ENCODE measurements at regions not wholly inside any gene's neighbourhood (a gene's known extent, or its start where the extent isn't known, plus 50 kb on each side); places are given as distances from the start of the nearest gene placed in this dataset.
A peak's percentile ranks its signal among the peaks of the same experiment; 100 is the strongest.
"Not testable (repeated sequence)": the region's sequence is repeated elsewhere in the genome, so short reads cannot be mapped to it uniquely, and the experiment has no call there.

DNA sequence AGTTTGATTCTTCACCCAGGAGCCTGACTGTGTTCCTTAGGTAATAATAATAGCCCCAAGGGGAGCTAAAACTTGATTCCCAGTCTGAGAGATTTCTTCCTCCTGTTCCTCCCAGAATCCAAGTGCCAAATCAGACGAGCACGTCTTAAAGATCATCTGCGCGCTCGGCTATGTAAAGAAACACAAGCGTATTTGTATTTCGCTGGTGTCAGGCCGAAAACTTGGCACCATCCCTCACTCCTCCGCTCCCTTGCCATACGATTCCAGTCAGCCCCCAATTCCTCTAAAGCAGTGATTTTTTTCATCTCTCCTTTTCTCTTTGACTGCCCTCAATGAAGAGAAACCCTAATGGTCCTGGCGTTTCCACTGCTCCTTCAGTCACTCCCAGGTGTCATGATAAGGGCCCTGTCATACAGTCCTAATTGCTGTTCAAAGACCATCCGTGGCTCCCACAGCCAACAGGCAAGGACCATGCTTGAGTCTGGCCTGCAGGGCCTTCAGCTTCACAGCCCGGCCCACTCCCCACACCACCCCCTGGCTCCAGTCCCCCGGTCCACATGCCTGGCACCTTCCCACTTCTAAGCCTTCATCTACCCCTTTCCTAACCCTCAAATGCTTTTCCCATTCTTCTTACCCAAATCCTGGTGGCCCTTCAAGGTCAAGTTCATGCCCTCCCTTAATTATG is 130.8 kb upstream of the ID2 start:
- no peak for ATAC-seq

DNA sequence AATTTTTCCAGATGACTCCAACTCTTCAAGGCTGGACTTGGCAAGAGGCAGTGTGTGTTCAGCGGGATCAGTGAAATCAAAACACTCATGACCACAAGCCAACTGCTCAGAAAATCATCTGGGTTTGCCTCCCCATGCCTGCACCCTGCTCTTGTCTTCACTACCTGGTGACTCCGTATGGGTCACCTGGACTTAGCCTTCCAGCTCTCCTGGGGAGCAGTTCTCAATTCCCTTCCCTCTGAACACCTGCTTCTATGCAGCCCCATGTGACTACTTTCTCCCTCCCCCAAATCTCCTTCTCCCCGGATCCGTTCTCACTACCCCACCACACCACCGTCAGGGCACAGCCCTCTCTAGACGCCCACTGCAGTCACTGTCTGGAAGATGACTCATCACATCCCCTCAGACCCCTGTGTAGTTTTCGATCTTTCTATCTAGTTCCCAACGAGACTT is 130.2 kb upstream of the ID2 start:
- peak; percentile 41 to 49 for ATAC-seq

DNA sequence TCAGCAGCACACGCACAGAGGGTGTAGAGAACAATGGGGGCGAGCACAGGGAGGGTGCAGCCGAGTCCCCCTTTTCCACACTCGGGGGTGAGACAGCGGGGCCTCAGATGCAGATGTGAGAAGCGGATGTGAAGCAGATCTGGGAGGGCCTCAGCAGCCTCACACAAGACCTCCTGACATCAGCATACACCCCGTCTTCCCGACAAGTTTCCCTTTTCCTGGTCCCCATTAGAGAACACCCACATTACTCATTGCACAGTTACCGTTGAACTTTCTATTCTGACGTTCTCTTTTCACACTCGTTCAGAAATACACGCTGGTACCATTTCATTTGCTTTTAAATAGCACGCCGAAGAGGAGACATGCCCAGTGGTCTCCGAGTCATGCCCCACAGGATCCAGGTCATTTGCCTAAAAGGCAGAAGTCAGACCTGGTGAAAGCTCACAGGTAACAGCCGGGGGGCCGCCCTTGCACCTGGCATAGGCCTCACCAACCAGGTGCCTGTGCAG is 129.5 kb upstream of the ID2 start:
- no peak for ATAC-seq

DNA sequence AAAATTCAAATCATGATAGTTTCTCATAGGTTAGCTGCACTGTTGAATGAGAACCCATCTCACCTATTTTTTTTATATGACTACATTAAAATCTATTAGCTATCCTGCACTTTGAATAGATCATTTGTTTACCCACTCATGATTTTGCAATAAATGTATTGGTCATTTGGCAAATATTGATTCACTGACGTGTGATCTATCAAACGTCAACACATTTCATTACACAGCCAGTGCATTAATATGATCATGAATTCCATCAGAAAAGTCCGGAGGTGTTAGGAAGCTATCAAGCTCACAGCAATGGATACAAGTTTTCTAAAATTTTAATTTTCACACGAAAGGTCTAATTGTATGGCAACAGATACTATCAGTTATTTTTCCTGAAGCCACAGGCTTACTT is 128.2 kb upstream of the ID2 start:
- ATAC-seq, result no peak

DNA sequence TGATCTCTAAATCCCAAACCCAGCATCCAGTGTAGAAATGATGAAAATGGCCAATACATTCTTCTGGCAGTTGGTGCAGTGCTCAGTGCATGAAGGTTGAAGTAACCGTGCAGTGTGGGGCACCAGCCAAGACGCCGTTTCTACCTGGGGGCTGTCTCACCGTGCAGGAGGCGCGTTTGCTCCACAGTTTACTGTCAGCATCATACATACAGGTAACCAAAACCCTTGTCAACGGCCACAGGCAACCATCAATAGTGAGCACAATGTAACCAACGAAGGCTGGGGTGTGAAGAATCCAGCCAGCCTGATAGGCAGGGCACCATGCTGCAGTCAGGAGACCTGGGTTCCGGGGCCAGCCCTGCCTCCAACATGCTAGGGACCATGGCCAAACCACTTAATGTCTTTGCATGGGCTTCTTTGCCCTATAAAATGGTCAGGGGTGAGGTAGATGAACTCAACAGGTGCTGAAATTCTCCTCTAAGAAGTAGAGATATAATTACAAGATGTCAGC is 127.5 kb upstream of the ID2 start:
- no peak for ATAC-seq

DNA sequence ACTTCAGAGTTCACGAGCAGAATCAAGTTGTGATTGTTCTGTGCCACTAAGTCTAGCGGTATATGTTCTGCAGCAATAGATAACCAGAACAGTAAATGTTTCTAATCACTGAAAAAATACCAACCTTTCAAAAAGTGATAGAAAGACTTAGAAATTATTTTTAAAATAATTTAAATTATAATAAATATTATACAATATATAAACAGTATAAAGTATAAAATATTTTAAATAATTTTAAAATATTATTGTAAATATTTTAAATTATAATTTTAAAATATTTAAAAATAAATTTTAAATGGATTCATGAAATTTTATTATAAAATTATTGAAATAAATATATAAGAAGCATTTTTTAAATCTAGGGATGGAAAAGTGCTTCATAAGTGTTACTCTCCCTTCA is 126.3 kb upstream of the ID2 start:
- no peak for ATAC-seq

DNA sequence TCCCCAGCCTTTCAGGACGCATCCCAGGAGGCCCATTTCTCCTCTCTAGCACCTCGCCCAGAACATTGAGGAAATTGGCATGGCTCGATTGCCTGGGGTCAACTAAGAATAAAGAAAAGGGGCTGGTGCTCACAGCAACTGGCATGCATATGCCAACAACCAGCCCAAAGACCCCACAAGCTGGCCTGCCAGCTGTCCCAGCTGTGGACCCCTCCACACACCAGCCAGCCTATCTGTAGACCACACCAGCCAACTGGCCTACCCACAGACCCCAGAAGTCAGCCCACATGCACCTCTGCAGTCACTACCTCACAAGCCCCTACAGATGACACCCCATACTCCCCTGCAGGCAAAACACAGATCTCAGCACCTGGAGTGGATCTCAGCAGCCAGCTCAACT is 123.8 kb upstream of the ID2 start:
- ATAC-seq, result no peak

DNA sequence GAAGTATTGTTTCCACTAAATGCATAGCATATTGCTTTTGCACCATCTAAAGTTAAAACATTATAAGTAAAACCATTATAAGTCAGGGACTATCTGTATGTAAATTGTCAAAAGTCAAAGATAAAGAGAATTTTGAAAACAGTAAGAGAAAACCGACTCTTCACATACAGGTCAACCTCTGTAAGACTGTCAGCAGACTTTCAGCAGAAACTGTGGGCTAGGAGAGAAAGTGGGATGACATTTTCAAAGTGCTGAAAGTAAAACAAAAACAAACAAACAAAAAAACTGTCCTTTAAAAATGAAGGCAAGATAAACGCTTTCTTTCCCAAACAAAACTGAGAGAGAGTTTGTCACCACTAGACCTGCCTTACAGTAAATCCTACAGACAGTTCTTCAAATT is 122.9 kb upstream of the ID2 start:
- ATAC-seq, result no peak

DNA sequence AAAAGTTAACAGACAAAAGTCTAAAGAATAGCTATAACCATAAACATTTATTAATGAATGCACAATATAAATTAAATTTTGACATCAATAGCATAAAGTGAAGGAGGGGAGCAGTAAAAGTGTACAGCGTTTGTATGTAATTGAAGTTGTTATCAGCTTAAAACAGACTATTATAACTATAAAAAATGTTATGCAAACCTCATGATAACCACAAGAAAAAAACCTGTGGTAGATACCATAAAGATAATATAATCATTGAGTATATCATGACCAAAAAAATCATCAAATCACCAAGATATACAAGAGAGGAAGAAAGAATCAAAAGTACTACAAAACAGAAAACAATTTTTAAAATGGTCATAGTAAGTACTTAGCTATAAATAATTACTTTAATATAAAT is 122.1 kb upstream of the ID2 start:
- no peak for ATAC-seq

DNA sequence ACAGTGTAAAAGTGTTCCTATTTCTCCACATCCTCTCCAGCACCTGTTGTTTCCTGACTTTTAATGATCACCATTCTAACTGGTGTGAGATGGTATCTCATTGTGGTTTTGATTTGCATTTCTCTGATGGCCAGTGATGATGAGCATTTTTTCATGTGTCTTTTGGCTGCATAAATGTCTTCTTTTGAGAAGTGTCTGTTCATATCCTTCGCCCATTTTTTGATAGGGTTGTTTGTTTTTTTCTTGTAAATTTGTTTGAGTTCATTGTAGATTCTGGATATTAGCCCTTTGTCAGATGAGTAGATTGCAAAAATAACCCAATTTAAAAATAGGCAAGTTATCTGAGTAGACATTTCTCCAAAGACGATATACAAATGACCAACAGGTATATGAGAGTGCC is 120.2 kb upstream of the ID2 start:
- ATAC-seq, result not testable (repeated sequence)

DNA sequence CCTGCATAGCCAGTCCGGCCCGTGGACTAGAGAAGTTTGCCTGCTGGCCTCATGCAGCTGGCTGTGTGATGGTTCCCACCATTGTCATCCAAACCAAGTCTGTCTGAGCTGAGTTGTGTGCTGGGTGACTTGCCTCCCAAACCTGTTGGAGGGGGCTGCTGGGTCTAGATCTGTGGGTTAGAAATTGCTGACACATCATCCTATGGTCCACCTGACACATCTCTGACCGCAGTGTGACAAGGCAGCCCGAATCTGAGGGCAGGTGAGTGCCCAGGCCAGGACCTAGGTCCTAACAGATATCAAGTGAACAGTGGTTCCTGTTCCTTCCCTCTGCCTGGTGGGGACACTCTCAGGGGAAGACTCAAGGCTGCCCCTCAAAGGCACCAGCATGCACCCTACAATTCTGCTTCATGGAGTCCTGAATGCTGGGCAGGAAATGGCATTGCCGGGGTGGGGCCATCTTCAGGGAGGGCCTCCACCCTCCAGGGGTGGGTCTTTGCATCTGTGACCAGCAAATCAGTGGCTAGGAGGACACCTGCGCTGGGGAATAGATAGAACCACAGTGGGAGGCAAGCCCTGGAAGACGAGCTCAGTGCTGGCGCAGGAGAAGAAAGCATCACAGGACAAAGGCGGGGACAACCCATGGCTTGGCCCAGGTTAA is 117.9 kb upstream of the ID2 start:
- ATAC-seq, result no peak

DNA sequence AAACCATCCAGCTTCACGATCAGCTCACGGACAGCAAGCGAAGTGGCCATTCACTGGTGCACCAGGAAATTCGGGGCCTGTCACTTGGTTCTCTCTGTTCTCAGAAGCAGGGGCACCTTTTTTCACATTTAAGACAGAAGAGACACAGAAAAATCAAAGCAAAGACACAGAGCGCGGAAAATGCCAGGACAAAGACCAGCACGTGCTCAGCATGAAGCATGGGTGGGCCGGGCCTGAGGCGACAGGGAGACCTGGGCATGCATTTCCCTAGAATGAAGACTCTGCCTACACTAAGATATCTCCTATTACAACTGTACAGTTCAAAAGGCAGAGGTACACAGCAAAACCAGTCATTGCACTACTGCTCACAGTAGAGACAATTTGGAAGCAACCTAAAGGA is 117.4 kb upstream of the ID2 start:
- no peak for ATAC-seq

DNA sequence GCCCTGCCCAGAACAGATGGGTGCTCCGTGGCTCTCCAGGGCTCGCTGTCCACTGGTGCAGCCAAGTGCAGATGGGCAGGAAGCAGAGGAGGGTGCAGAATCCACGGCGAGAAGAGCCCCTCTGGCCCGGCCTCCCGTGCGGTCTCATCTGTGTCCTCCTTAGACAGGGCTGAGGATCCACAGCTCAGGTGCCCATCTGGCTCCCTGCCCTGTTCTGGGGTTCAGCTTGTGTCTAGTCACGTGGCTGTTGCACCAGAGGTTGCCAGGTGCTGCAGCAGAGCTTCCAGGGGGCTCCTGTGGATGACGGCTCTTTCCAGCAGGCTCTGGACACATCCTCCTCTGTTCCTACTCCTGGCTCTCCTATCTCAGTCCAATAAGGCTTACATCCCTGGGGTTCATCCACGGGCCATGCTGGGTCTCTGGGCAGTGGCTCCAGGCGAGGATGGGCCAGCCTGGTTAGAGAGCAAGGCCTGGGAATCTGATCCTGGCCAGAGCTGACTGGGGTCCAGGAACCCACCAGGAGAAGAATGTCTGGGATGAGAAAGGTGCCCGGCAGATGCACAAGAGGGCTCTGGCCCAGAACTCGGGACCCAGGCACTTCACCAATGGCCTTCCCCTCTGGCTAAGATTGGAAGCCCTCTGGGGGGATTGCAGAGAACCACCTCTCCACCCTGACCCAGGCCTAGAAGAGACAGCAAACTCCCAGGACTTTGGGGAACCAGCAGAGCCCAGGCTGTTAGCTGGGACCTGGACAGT is 116.3 kb upstream of the ID2 start:
- ATAC-seq, result no peak

DNA sequence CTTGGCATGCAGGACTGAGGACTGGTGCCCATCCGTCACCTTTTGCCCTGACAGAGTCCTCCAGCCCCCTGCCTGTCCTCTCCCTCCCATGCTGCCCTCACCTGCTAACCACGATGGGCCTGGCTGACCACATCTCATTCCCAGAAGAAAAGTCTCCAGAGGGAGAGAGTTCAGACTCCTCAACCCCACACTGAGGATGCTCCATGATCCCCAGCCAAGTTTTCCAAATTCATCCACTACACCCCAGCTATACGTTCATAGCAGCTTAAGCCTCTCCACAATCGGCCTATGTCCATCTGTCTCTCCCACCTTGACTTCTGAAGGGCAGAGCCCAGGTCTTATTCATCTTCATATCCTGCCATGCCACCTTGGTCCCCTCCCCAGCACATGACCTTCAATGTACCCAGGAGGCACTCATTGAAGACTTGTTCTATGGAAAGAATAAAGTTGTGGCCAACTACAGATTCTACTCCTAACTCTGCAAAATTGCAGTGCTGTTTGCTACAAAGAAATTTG is 115.6 kb upstream of the ID2 start:
- ATAC-seq, result no peak

DNA sequence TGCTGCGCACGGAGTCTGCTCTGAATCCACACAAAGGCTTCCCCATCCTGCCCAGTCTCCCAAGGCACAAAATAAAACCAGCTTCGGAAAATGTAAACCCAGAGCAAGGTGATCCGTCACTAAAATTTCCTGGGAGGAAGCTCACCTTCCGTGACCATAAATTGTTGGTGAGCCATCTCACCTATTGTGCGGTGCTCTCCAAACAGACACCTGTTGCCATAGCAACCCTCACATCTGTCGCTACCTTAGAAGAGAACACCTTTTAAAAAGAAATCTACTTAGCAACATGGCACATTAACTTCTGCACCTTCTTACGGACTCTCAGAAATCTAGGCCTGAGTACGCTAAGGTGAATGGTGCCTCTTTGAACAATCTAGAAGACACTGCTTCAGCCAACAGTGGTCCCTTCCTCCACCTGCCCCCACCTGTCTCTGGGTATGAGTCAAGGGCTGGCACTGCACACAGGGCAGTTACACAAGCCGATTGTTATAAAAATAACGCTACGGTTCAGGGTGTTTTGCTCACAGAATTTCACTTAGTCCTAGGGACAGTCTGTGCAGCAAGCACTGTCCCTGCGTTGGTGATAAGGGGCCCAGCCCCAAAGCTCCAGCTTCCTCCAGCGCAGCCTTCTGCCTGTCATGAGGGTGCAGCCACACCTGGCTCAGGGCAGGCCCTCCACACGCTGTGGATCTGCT is 114.9 kb upstream of the ID2 start:
- ATAC-seq, result no peak

DNA sequence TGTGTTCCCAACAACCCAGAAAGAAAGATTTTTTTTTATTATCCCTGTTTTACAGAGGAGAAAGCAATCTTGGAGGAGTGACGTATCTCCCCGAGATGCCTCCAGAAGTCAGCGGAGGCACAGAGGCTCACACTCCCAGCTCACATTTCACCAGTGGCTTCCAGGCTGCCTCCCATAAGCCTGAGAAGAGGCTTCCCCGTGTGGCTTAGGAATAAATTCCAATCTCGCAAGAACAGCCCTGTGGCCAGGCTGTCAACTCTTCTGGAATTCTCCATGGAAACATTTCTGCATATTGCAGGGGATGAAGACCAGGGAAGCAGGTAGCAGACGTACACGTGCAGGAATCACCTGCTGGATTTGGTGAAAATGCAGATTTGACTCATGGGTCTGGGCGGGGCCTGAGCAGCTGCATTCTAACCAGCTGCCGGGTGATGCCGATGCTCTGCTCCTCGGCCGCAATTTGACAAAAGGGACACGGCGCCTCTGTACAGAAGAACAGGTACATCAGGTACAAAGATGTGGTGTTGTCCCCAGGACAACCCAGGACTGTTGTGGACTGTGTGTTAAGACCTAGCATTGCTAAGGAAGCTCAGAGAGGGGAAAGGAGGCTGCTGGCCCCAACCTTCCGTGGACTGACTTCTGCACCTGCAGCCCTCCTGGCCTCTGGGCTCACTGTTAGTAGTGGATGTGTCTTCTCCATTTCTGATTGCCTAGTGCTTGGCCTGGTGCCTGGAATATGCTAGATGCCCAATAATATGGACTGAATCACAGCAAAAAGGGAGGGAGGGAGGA is 114.2 kb upstream of the ID2 start:
- no peak for ATAC-seq

DNA sequence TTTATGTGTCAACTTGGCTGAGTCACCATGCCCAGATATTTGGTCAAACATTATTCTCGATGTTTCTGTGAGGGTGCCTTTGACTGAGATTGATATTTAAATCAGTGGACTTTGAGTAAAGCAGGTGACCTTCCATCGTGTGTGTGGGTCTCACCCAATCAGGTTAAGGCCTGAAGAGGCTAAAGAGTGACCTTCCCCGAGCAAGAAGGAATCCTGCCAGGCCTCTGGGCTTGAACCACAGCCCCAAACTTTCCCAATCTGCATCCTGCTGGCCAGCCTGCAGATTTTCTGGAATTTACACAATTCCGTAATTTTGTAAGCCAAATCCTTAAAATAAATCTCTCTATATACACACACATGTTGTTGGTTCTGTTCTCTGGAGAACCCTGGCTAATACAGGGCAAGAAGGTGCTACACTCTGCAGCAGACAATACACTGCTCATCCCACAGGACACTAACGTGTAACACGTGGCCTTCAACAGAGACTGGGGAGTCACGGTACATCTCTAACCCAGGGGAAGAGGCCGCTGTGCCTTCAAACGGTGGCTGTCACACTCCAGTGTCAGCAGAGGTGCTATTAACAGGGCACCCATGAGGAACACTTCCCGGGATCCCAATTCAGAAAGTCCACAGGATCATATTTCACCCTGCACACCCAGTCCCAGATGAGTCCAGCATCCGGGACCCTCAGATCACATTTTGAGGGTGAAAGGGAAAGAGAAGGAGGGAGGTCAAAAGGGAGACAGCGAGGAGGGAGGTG is 113.1 kb upstream of the ID2 start:
- no peak for ATAC-seq

DNA sequence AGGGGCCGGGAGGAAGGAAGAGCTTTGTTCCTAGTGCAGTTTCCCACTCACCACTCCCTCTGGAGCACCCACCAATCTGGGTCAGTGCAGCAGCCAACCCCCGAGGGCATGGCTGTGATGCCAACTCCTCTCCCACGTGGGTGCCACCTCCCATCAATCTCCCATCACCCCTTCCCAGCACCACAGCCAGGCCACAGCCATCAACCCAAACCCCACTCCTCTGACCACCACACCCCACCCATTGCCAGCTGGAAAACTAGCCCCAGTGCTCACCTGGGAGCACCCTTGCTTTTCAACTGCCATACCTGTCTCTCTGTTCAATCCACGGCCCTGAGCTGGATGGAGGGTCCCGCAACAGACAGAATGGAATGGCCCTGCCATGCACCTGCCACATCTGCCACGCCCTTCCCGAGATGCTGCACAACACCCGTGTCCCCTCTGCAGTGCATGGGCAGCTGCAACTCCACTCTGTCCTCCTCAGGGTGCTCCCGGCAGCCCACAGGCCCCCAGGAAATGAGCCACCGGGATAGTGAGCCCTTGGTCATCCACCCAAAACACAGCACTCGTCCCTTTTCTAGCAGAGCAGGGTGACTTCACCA is 112.4 kb upstream of the ID2 start:
- no peak for ATAC-seq

DNA sequence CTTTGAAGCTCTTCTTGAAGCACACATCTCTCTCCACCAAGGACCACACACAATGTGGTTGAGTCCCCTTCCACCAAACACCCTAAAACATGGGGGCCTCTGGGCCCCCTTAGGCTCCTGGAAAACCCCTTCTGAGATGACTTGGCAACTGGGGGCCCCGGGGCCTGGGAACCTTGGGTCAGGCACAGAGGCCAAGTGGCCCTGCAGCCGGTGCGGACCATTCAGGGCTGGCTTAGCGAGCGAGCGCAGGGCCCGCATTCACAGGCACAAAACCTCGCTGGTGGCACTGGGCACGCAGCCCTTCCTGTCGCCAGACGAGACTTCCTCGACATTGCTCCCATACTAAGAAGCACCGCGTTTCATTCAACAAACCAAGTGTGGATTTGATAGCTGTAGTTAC is 111.2 kb upstream of the ID2 start:
- ATAC-seq, result no peak

DNA sequence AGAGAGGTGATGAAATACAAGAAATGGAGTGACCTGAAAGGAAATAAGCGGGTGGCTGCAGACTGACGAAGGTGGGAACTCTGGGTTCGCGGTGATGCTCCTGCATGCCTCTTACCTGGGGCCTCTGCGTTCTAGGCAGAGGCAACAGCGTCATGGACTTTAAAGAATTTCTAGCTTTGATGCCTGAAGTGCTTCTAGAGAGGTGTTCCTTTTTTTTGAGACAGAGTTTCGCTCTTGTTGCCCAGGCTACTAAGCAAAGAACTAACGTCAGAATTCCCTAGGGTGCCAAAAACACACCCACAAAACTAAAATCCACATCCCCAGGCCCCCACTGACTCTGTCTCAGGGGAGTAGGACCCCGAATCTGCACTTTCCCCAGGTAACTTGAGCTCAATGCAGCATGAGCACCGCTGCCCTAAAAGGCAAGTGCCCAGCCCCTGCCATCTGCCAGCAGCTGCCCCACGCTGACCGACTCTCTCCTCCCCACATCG is 110.5 kb upstream of the ID2 start:
- ATAC-seq, result no peak
